BLaER1 (cell line): ENCODE measurements at regions not wholly inside any gene's neighbourhood (a gene's known extent, or its start where the extent isn't known, plus 50 kb on each side); places are given as distances from the start of the nearest gene placed in this dataset.

Source experiments
- H3K27ac ChIP-seq: shearing (Covaris generic); formaldehyde crosslinking; 2 replicates; pipeline ENCODE4 v1.8.1; 2022
- H3K27me3 ChIP-seq: shearing (Covaris generic); formaldehyde crosslinking; 2 replicates; pipeline ENCODE4 v1.8.1; 2022
- H3K36me3 ChIP-seq: shearing (Covaris generic); formaldehyde crosslinking; 2 replicates; pipeline ENCODE4 v1.8.1; 2022
- H3K4me1 ChIP-seq: shearing (Covaris generic); formaldehyde crosslinking; 2 replicates; pipeline ENCODE4 v1.8.1; 2022
- H3K4me2 ChIP-seq: shearing (Covaris generic); formaldehyde crosslinking; 2 replicates; pipeline ENCODE4 v1.8.1; 2022
- H3K4me3 ChIP-seq: shearing (Covaris generic); formaldehyde crosslinking; 2 replicates; pipeline ENCODE4 v1.8.1; 2022
- H3K9ac ChIP-seq: shearing (Covaris generic); formaldehyde crosslinking; 2 replicates; pipeline ENCODE4 v1.8.1; 2022
- H3K9me3 ChIP-seq: shearing (Covaris generic); formaldehyde crosslinking; 2 replicates; pipeline ENCODE4 v1.8.1; 2022
- H4K20me1 ChIP-seq: shearing (Covaris generic); formaldehyde crosslinking; 2 replicates; pipeline ENCODE4 v1.8.1; 2022
- Cebpa-rat ChIP-seq: shearing (Covaris generic); IDR thresholded peaks from 2 replicates; pipeline ENCODE4 v1.8.1; 2022

GRCh38 chr19:31511696-31512095 lies 162.5 kb upstream of the TSHZ3 start:
- H3K4me1 ChIP-seq, result 0 out of 2 replicates have a peak, but pooled peaks cover 4% of the 10 kb centered on the region
- no peaks in the 10 kb centered on the region; the same call in 1 of the 2 replicates for H3K9me3 ChIP-seq
- H3K36me3 ChIP-seq, result no peaks in the 10 kb centered on the region
- no peak overlapping the region for H3K4me2 ChIP-seq
- no peak overlapping the region for H3K9ac ChIP-seq
- H3K27me3 ChIP-seq, result no peaks in the 10 kb centered on the region
- no peak overlapping the region for H3K4me3 ChIP-seq
- no peaks in the 10 kb centered on the region for H4K20me1 ChIP-seq
- H3K27ac ChIP-seq, result no peak overlapping the region
- TF ChIP-seq Cebpa-rat, result no peak

GRCh38 chr19:31512181-31512970 lies 163.1 kb upstream of the TSHZ3 start:
- Histone ChIP-seq H3K4me3 (no peak overlapping the region), H3K36me3 (no peaks in the 10 kb centered on the region), H3K27me3 (no peaks in the 10 kb centered on the region), H4K20me1 (no peaks in the 10 kb centered on the region), H3K4me1 (0 out of 2 replicates have a peak, but pooled peaks cover 2% of the 10 kb centered on the region), H3K4me2 (no peak overlapping the region), H3K9me3 (no peaks in the 10 kb centered on the region; the same call in 1 of the 2 replicates), H3K9ac (no peak overlapping the region), H3K27ac (no peak overlapping the region)
- no peak for TF ChIP-seq Cebpa-rat

GRCh38 chr19:31513841-31514240 lies 164.6 kb upstream of the TSHZ3 start:
- Histone ChIP-seq H4K20me1 (no peaks in the 10 kb centered on the region), H3K4me1 (no peaks in the 10 kb centered on the region), H3K4me2 (no peak overlapping the region), H3K27ac (no peak overlapping the region), H3K9me3 (no peaks in the 10 kb centered on the region; the same call in 1 of the 2 replicates), H3K36me3 (no peaks in the 10 kb centered on the region), H3K4me3 (no peak overlapping the region), H3K9ac (no peak overlapping the region), H3K27me3 (no peaks in the 10 kb centered on the region)
- no peak for TF ChIP-seq Cebpa-rat

GRCh38 chr19:31515931-31516330 lies 166.7 kb upstream of the TSHZ3 start:
- no peak overlapping the region for H3K9ac ChIP-seq
- no peaks in the 10 kb centered on the region for H3K36me3 ChIP-seq
- H3K27ac ChIP-seq, result no peak overlapping the region
- H3K4me1 ChIP-seq, result no peaks in the 10 kb centered on the region
- no peak overlapping the region for H3K4me3 ChIP-seq
- H3K9me3 ChIP-seq, result peaks cover 8% of the 10 kb centered on the region; the same call in 1 of the 2 replicates
- peak; percentile 82 for TF ChIP-seq Cebpa-rat
- H4K20me1 ChIP-seq, result no peaks in the 10 kb centered on the region
- H3K4me2 ChIP-seq, result no peak overlapping the region
- no peaks in the 10 kb centered on the region for H3K27me3 ChIP-seq

- Histone ChIP-seq H3K9ac (no peak overlapping the region), H3K4me3 (no peak overlapping the region), H3K36me3 (no peaks in the 10 kb centered on the region), H4K20me1 (no peaks in the 10 kb centered on the region), H3K27me3 (no peaks in the 10 kb centered on the region), H3K4me1 (no peaks in the 10 kb centered on the region), H3K4me2 (no peak overlapping the region), H3K27ac (no peak overlapping the region), H3K9me3 (peaks cover 8% of the 10 kb centered on the region; the same call in 1 of the 2 replicates)
- TF ChIP-seq Cebpa-rat, result no peak
Observed at GRCh38 chr19:31516756-31517155, 167.5 kb upstream of the TSHZ3 start.

GRCh38 chr19:31517224-31518180 lies 168.3 kb upstream of the TSHZ3 start:
- Histone ChIP-seq H3K4me1 (no peaks in the 10 kb centered on the region), H3K36me3 (no peaks in the 10 kb centered on the region), H3K27ac (no peak overlapping the region), H3K27me3 (no peaks in the 10 kb centered on the region), H3K4me3 (no peak overlapping the region), H3K9me3 (peaks cover 8% of the 10 kb centered on the region; the same call in 1 of the 2 replicates), H3K9ac (no peak overlapping the region), H4K20me1 (no peaks in the 10 kb centered on the region), H3K4me2 (no peak overlapping the region)
- no peak for TF ChIP-seq Cebpa-rat

- no peaks in the 10 kb centered on the region for H3K4me1 ChIP-seq
- TF ChIP-seq Cebpa-rat, result no peak
- H3K27ac ChIP-seq, result no peak overlapping the region
Observed at GRCh38 chr19:31518216-31519020, 169.2 kb upstream of the TSHZ3 start.

GRCh38 chr19:31519256-31519655 lies 170.0 kb upstream of the TSHZ3 start:
- Histone ChIP-seq H3K9ac (peak overlapping the region; percentile 19; the same call in 1 of the 2 replicates), H3K9me3 (peaks cover 8% of the 10 kb centered on the region; the same call in 1 of the 2 replicates), H3K4me3 (no peak overlapping the region), H4K20me1 (no peaks in the 10 kb centered on the region), H3K4me2 (no peak overlapping the region), H3K27ac (no peak overlapping the region), H3K4me1 (no peaks in the 10 kb centered on the region), H3K36me3 (no peaks in the 10 kb centered on the region), H3K27me3 (no peaks in the 10 kb centered on the region)
- no peak for TF ChIP-seq Cebpa-rat

More at GRCh38 chr19:31518216-31519020, 169.2 kb upstream of the TSHZ3 start:
- Histone ChIP-seq H3K9me3 (peaks cover 8% of the 10 kb centered on the region; the same call in 1 of the 2 replicates), H3K9ac (peak overlapping the region; percentile 19; the same call in 1 of the 2 replicates), H3K36me3 (no peaks in the 10 kb centered on the region), H3K4me2 (no peak overlapping the region), H3K27me3 (no peaks in the 10 kb centered on the region), H3K4me3 (no peak overlapping the region), H4K20me1 (no peaks in the 10 kb centered on the region)

GRCh38 chr19:31519908-31520307 lies 170.7 kb upstream of the TSHZ3 start:
- H4K20me1 ChIP-seq, result no peaks in the 10 kb centered on the region
- H3K9ac ChIP-seq, result no peak overlapping the region
- TF ChIP-seq Cebpa-rat, result no peak
- no peak overlapping the region for H3K27ac ChIP-seq
- H3K9me3 ChIP-seq, result peaks cover 8% of the 10 kb centered on the region; the same call in 1 of the 2 replicates
- no peaks in the 10 kb centered on the region for H3K27me3 ChIP-seq
- no peak overlapping the region for H3K4me2 ChIP-seq
- H3K36me3 ChIP-seq, result no peaks in the 10 kb centered on the region
- H3K4me1 ChIP-seq, result no peaks in the 10 kb centered on the region
- H3K4me3 ChIP-seq, result no peak overlapping the region
